Mammary epithelial cell (primary cell): ENCODE measurements at regions not wholly inside any gene's neighbourhood (a gene's known extent, or its start where the extent isn't known, plus 50 kb on each side); places are given as distances from the start of the nearest gene placed in this dataset.
"Not testable (repeated sequence)": the region's sequence is repeated elsewhere in the genome, so short reads cannot be mapped to it uniquely, and the experiment has no call there.

ENCODE experiments used
- EZH2 ChIP-seq: IDR thresholded peaks from 2 replicates; pipeline ENCODE4 v1.6.1; 2012; ENCODE audit warnings: low read length, inconsistent platforms, borderline replicate concordance
- TF ChIP-seq, protein P1 (sequence below), 2 donors: IDR thresholded peaks in 1 of 2; conservative IDR thresholded peaks in 1 of 2; 2 replicates each; pipeline ENCODE4 v1.5.1; 2011 to 2012; ENCODE audit warnings: inconsistent platforms in 2 of 2, low read length in 2 of 2, mild to moderate bottlenecking in 2 of 2, control low read depth in 1 of 2, low read depth in 1 of 2; ENCODE audit not compliant: insufficient read depth in 1 of 2; ENCODE audit errors: extremely low read depth in 1 of 2

DNA sequence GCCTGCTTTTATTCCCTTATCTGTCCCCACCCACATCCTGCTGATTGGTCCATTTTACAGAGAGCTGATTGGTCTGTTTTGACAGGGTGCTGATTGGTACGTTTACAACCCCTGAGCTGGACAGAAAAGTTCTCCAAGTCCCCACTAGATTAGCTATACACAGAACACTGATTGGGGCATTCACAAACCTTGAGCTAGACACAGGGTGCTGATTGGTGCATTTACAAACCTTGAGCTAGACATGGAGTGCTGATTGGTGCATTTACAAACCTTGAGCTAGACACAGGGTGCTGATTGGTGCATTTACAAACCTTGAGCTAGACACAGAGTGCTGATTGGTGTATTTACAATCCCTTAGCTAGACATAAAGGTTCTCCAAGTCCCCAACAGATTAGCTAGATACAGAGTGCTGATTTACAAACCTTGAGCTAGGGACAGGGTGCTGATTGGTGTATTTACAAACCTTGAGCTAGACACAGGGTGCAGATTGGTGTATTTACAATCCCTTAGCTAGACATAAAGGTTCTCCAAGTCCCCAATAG is 158.2 kb downstream of the BRD1 start:
- TF ChIP-seq, protein P1, sequence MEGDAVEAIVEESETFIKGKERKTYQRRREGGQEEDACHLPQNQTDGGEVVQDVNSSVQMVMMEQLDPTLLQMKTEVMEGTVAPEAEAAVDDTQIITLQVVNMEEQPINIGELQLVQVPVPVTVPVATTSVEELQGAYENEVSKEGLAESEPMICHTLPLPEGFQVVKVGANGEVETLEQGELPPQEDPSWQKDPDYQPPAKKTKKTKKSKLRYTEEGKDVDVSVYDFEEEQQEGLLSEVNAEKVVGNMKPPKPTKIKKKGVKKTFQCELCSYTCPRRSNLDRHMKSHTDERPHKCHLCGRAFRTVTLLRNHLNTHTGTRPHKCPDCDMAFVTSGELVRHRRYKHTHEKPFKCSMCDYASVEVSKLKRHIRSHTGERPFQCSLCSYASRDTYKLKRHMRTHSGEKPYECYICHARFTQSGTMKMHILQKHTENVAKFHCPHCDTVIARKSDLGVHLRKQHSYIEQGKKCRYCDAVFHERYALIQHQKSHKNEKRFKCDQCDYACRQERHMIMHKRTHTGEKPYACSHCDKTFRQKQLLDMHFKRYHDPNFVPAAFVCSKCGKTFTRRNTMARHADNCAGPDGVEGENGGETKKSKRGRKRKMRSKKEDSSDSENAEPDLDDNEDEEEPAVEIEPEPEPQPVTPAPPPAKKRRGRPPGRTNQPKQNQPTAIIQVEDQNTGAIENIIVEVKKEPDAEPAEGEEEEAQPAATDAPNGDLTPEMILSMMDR (conservative IDR thresholded peaks at IDR 0.05 in 1 of 2, IDR thresholded peaks at IDR 0.05 in 1 of 2; ENCODE audit: extremely low read depth in 1 of 2, insufficient read depth in 1 of 2, low read depth in 1 of 2, low read length in 2 of 2) = not testable (repeated sequence)
- TF ChIP-seq EZH2 = not testable (repeated sequence)
